OCI-LY7 (cell line): ENCODE measurements at regions not wholly inside any gene's neighbourhood (a gene's known extent, or its start where the extent isn't known, plus 50 kb on each side); places are given as distances from the start of the nearest gene placed in this dataset.

Experiments used
- EZH2phosphoT487 ChIP-seq: fragments of 200-600 bp; sonication (generic); IDR thresholded peaks from 2 replicates; pipeline ENCODE4 v1.6.1; 2018; ENCODE audit warnings: low read depth, borderline replicate concordance, mild to moderate bottlenecking, mixed run types, antibody characterized with exemption, low read length, moderate library complexity, mixed read lengths
- TF ChIP-seq, protein P1 (sequence below): fragments of 200-600 bp; sonication (generic); conservative IDR thresholded peaks from 2 replicates; pipeline ENCODE4 v1.5.1; 2014; ENCODE audit warnings: mild to moderate bottlenecking, antibody characterized with exemption, low read length, moderate library complexity, mixed read lengths

DNA sequence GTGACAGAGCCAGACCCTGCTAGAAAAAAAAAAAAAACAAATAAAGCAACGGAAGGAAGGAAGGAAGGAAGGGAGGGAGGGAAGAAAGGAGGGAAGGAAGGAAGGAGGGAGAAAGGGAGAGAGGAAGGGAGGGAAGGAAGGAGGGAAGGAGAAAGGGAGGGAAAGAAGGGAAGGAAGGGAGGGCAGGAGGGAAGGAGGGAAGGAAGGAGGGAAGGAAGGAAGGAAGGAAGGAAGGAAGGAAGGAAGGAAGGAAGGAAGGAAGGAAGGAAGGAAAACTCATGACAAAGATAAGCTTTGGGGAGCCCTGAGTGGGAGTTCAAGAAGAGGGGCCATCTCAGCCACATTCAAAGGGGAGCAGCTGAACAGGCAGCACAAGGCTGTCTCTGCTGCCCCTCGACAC is 124.7 kb upstream of the MGMT start:
- TF ChIP-seq, protein P1, sequence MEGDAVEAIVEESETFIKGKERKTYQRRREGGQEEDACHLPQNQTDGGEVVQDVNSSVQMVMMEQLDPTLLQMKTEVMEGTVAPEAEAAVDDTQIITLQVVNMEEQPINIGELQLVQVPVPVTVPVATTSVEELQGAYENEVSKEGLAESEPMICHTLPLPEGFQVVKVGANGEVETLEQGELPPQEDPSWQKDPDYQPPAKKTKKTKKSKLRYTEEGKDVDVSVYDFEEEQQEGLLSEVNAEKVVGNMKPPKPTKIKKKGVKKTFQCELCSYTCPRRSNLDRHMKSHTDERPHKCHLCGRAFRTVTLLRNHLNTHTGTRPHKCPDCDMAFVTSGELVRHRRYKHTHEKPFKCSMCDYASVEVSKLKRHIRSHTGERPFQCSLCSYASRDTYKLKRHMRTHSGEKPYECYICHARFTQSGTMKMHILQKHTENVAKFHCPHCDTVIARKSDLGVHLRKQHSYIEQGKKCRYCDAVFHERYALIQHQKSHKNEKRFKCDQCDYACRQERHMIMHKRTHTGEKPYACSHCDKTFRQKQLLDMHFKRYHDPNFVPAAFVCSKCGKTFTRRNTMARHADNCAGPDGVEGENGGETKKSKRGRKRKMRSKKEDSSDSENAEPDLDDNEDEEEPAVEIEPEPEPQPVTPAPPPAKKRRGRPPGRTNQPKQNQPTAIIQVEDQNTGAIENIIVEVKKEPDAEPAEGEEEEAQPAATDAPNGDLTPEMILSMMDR = no peak
- no peak for TF ChIP-seq EZH2phosphoT487
